ENCODE measurements at regions not wholly inside any gene's neighbourhood (a gene's known extent, or its start where the extent isn't known, plus 50 kb on each side); places are given as distances from the start of the nearest gene placed in this dataset.

- no peaks in the 10 kb centered on the region for H3K4me1 ChIP-seq
- no peak overlapping the region for H3K27ac ChIP-seq
- H3K4me3 ChIP-seq, result peak overlapping the region in 2 of 4 donors; percentile 9 to 44
- DNase-seq (no peak), ATAC-seq (peak in 1 of 2 donors; percentile 41)
- TF ChIP-seq POLR2A (IDR thresholded peaks at IDR 0.05), result no peak
- TF ChIP-seq CTCF (IDR thresholded peaks at IDR 0.05 in 4 of 5, conservative IDR thresholded peaks at IDR 0.05 in 1 of 5), result no peak
- H3K27me3 ChIP-seq, result peaks cover 0 to 5% (median 3%) of the 10 kb centered on the region in 3 donors
- intact Hi-C loops (cut with DNase I; ENCODE audit: low total_unique reads), result no loop called here
- H3K9me3 ChIP-seq, result no peaks in the 10 kb centered on the region
- in situ Hi-C loops (cut with MboI; ENCODE audit: low sequenced_read_pairs in 4 of 4), result no loop called here
- no peaks in the 10 kb centered on the region for H3K36me3 ChIP-seq
Measured at GRCh38 chr10:34918776-34919315, 103.8 kb upstream of the PARD3 start.

GRCh38 chr10:34918060-34918775, 103.1 kb upstream of the PARD3 start:
- DNase-seq (no peak), ATAC-seq (peak in 1 of 2 donors; percentile 18)
- peak overlapping the region in 2 of 4 donors; percentile 9 to 44 for H3K4me3 ChIP-seq
- H3K27ac ChIP-seq, result no peak overlapping the region
- H3K9me3 ChIP-seq, result no peaks in the 10 kb centered on the region
- peaks cover 0 to 5% (median 3%) of the 10 kb centered on the region in 3 donors for H3K27me3 ChIP-seq
- TF ChIP-seq POLR2A (IDR thresholded peaks at IDR 0.05) (no peak), CTCF (IDR thresholded peaks at IDR 0.05 in 4 of 5, conservative IDR thresholded peaks at IDR 0.05 in 1 of 5) (no peak)
- H3K36me3 ChIP-seq, result no peaks in the 10 kb centered on the region
- no peaks in the 10 kb centered on the region for H3K4me1 ChIP-seq
- intact Hi-C loops (cut with DNase I; ENCODE audit: low total_unique reads), result no loop called here
- in situ Hi-C loops (cut with MboI; ENCODE audit: low sequenced_read_pairs in 4 of 4), result no loop called here

- Histone ChIP-seq H3K9me3 (no peaks in the 10 kb centered on the region), H3K4me3 (no peak overlapping the region), H3K27ac (no peak overlapping the region), H3K27me3 (peaks cover 0 to 5% (median 3%) of the 10 kb centered on the region in 3 donors), H3K4me1 (no peaks in the 10 kb centered on the region), H3K36me3 (no peaks in the 10 kb centered on the region)
- DNase-seq, result no peak
- intact Hi-C loops (cut with DNase I; ENCODE audit: low total_unique reads) (no loop called here), in situ Hi-C loops (cut with MboI; ENCODE audit: low sequenced_read_pairs in 4 of 4) (no loop called here)
- ATAC-seq, result no peak
- TF ChIP-seq CTCF (IDR thresholded peaks at IDR 0.05 in 4 of 5, conservative IDR thresholded peaks at IDR 0.05 in 1 of 5) (no peak), POLR2A (IDR thresholded peaks at IDR 0.05) (no peak)
Measured at GRCh38 chr10:34916314-34916713, 101.2 kb upstream of the PARD3 start.

- Histone ChIP-seq H3K36me3 (no peaks in the 10 kb centered on the region), H3K27ac (no peak overlapping the region), H3K4me1 (no peaks in the 10 kb centered on the region), H3K4me3 (no peak overlapping the region), H3K27me3 (peaks cover 0 to 2% (median 0%) of the 10 kb centered on the region in 3 donors), H3K9me3 (no peaks in the 10 kb centered on the region)
- intact Hi-C loops (cut with DNase I; ENCODE audit: low total_unique reads) (no loop called here), in situ Hi-C loops (cut with MboI; ENCODE audit: low sequenced_read_pairs in 4 of 4) (no loop called here)
- TF ChIP-seq CTCF (IDR thresholded peaks at IDR 0.05 in 4 of 5, conservative IDR thresholded peaks at IDR 0.05 in 1 of 5) (no peak), POLR2A (IDR thresholded peaks at IDR 0.05) (no peak)
- no peak for ATAC-seq
- DNase-seq, result no peak
Measured at GRCh38 chr10:34912771-34913170, 97.7 kb upstream of the PARD3 start.
